HepG2 (cell line): ENCODE measurements at regions not wholly inside any gene's neighbourhood (a gene's known extent, or its start where the extent isn't known, plus 50 kb on each side); places are given as distances from the start of the nearest gene placed in this dataset.

Experiments
- ATAC-seq: fragments of 200-7000 bp; cut with Tn5 transposase; 3 replicates; pipeline ENCODE4 v1.9.1; 2020; ENCODE audit warnings: mild to moderate bottlenecking, moderate library complexity
- BruUV-seq: library from RNA; stranded (reverse); fragments of 400-500 nt; replicated peaks from 2 replicates; lab custom pipeline; 2021; lab: Mats Ljungman, UMichigan
- CTCF ChIA-PET: fragments of 300-600 bp; formaldehyde crosslinking; extraction: SDS; loops from one replicate; lab custom pipeline; 2021; ENCODE audit warnings: low total read pairs, inconsistent platforms, low intra/inter-chr PET ratio; lab: Yijun Ruan, JAX
- POLR2A ChIA-PET: fragments of 350-600 bp; sonication (Branson Sonifier 250); formaldehyde crosslinking; loops from one replicate; lab custom pipeline; 2020; ENCODE audit warnings: antibody characterized with exemption, inconsistent platforms; lab: Yijun Ruan, JAX
- DNase-seq: peaks from one replicate; pipeline ENCODE4 v3.0.0-alpha.2; 2015; ENCODE audit warnings: low spot score
- FAIRE-seq: peaks from 3 replicates; lab custom pipeline; 2011; peaks lifted over from hg19 to GRCh38; lab: Jason Lieb, UNC
- H2AFZ ChIP-seq: one replicate; pipeline ENCODE4 v1.6.1; 2011; ENCODE audit warnings: low read length, inconsistent platforms
- H3K27ac ChIP-seq: fragments of 300-600 bp; 3 replicates; pipeline ENCODE4 v1.8.0; 2011; ENCODE audit warnings: mixed run types, mild to moderate bottlenecking, mixed read lengths, low read length, inconsistent platforms; ENCODE audit not compliant: insufficient read depth; ENCODE audit errors: extremely low read length
- H3K27me3 ChIP-seq, 2 experiments: fragments of 200-600 bp in 1 of 2; 2 replicates in 1 of 2; 3 replicates in 1 of 2; pipeline versions ENCODE4 v1.6.0 to v1.8.0; 2011; ENCODE audit warnings: low read length in 2 of 2, mild to moderate bottlenecking in 2 of 2, moderate library complexity in 2 of 2, inconsistent platforms in 1 of 2; ENCODE audit not compliant: insufficient read depth in 2 of 2, control insufficient read depth in 1 of 2
- H3K36me3 ChIP-seq, 2 experiments: fragments of 200-600 bp in 1 of 2; replicated peaks in 1 of 2; 2 replicates in 1 of 2; 3 replicates in 1 of 2; pipeline versions ENCODE4 v1.5.1 to v1.8.0; 2011; ENCODE audit warnings: low read length in 2 of 2, inconsistent platforms in 1 of 2; ENCODE audit not compliant: insufficient read depth in 2 of 2, control insufficient read depth in 1 of 2
- H3K4me1 ChIP-seq: 2 replicates; pipeline ENCODE4 v1.5.1; 2012; ENCODE audit warnings: low read length, inconsistent platforms; ENCODE audit not compliant: insufficient read depth
- H3K4me2 ChIP-seq: 2 replicates; pipeline ENCODE4 v1.6.0; 2011; ENCODE audit warnings: low read depth, low read length, inconsistent platforms
- H3K4me3 ChIP-seq, 3 experiments: fragments of 200-600 bp in 1 of 3; sonication (generic), shearing (Covaris generic) in 1 of 3; replicated peaks in 1 of 3; 2 replicates each; pipeline ENCODE4 v1.5.1; 2011 to 2016; ENCODE audit warnings: low read length in 3 of 3, inconsistent platforms in 2 of 3, low read depth in 2 of 3, mild to moderate bottlenecking in 2 of 3, control low read depth in 1 of 3, mixed read lengths in 1 of 3; ENCODE audit not compliant: insufficient read depth in 1 of 3
- H3K79me2 ChIP-seq: one replicate; pipeline ENCODE4 v1.6.1; 2011; ENCODE audit warnings: low read length, inconsistent platforms; ENCODE audit not compliant: insufficient read depth
- H3K9ac ChIP-seq: 2 replicates; pipeline ENCODE4 v1.6.0; 2011; ENCODE audit warnings: mild to moderate bottlenecking, low read depth, low read length, inconsistent platforms; ENCODE audit not compliant: insufficient read depth
- H3K9me3 ChIP-seq: 2 replicates; pipeline ENCODE4 v1.5.1; 2012; ENCODE audit warnings: mild to moderate bottlenecking, low read length
- H4K20me1 ChIP-seq: 2 replicates; pipeline ENCODE4 v1.6.0; 2011; ENCODE audit warnings: inconsistent platforms, mild to moderate bottlenecking, low read length, moderate library complexity; ENCODE audit not compliant: insufficient read depth
- BCLAF1 ChIP-seq: fragments of 450-650 bp; IDR thresholded peaks from 2 replicates; pipeline ENCODE4 v1.6.1; 2017; ENCODE audit warnings: mild to moderate bottlenecking
- FOSL2 ChIP-seq: sonication (generic); formaldehyde crosslinking; IDR thresholded peaks from 2 replicates; pipeline ENCODE4 v1.4.0; 2020; ENCODE audit warnings: missing genetic modification reagents
- HDAC6 ChIP-seq: fragments of 200-600 bp; sonication (generic); IDR thresholded peaks from 2 replicates; pipeline ENCODE4 v1.7.0; 2017; ENCODE audit warnings: mild to moderate bottlenecking, antibody characterized with exemption, low read length, low read depth
- NFYB ChIP-seq: sonication (generic); formaldehyde crosslinking; IDR thresholded peaks from 2 replicates; pipeline ENCODE4 v1.4.0; 2020; ENCODE audit warnings: missing genetic modification reagents
- POGK ChIP-seq: sonication (generic); formaldehyde crosslinking; conservative IDR thresholded peaks from 2 replicates; pipeline ENCODE4 v1.8.0; 2022; ENCODE audit warnings: mild to moderate bottlenecking, moderate library complexity, missing genetic modification reagents
- RELA ChIP-seq: sonication (generic); formaldehyde crosslinking; IDR thresholded peaks from 2 replicates; pipeline ENCODE4 v1.4.0; 2020; ENCODE audit warnings: missing genetic modification reagents
- SMC3 ChIP-seq: IDR thresholded peaks from 2 replicates; pipeline ENCODE4 v1.6.1; 2011; ENCODE audit warnings: low read length, improper control_type of control experiment
- TCF12 ChIP-seq, 2 experiments: fragments of 450-650 bp in 1 of 2; sonication (generic) in 1 of 2; formaldehyde crosslinking in 1 of 2; IDR thresholded peaks; 2 replicates each; pipeline versions ENCODE4 v1.6.1 to v1.8.0; 2017 to 2022; ENCODE audit warnings: antibody characterized with exemption in 1 of 2, mild to moderate bottlenecking in 1 of 2, missing genetic modification reagents in 1 of 2, moderate library complexity in 1 of 2
- ZFP91 ChIP-seq: sonication (generic); formaldehyde crosslinking; IDR thresholded peaks from 2 replicates; pipeline ENCODE4 v1.9.0; 2022; ENCODE audit warnings: missing genetic modification reagents, mild to moderate bottlenecking, borderline replicate concordance
- ZNF546 ChIP-seq: sonication (generic); formaldehyde crosslinking; conservative IDR thresholded peaks from 2 replicates; pipeline ENCODE4 v1.8.1; 2023; ENCODE audit warnings: mild to moderate bottlenecking, missing genetic modification reagents
- ZNF549 ChIP-seq: sonication (generic); formaldehyde crosslinking; IDR thresholded peaks from 2 replicates; pipeline ENCODE4 v1.5.0; 2020; ENCODE audit warnings: missing genetic modification reagents
- ZNF7 ChIP-seq: IDR thresholded peaks from 2 replicates; pipeline ENCODE4 v1.6.1; 2016; ENCODE audit warnings: missing biosample characterization, missing genetic modification reagents
- ZNF75D ChIP-seq: sonication (generic); formaldehyde crosslinking; IDR thresholded peaks from 2 replicates; pipeline ENCODE4 v1.8.1; 2023; ENCODE audit warnings: missing genetic modification reagents, mild to moderate bottlenecking, borderline replicate concordance
- ZSCAN12 ChIP-seq: sonication (generic); formaldehyde crosslinking; IDR thresholded peaks from 2 replicates; pipeline ENCODE4 v1.9.0; 2021; ENCODE audit warnings: mild to moderate bottlenecking, missing genetic modification reagents
- WGBS: methylation state at CpG from one replicate; pipeline ENCODE4 v1.1.6; 2017; ENCODE audit warnings: low lambda C conversion rate; 5-methylcytosine and 5-hydroxymethylcytosine counted together
- in situ Hi-C: cut with HindIII; loops from 2 replicates; pipeline ENCODE4 v1.10.0; 2017; ENCODE audit warnings: low pct_unique_long_range_greater_than_20kb; ENCODE audit not compliant: extremely low pct_ligation_motif_present
- intact Hi-C: fragments of 100-400 bp; cut with micrococcal nuclease; formaldehyde crosslinking; loops from one replicate; pipeline ENCODE4 v1.10.0; 2022; ENCODE audit not compliant: unreplicated experiment
- TF ChIP-seq, protein P1 (sequence below): sonication (generic); formaldehyde crosslinking; IDR thresholded peaks from 2 replicates; pipeline ENCODE4 v1.4.0; 2020; ENCODE audit warnings: missing genetic modification reagents

DNA sequence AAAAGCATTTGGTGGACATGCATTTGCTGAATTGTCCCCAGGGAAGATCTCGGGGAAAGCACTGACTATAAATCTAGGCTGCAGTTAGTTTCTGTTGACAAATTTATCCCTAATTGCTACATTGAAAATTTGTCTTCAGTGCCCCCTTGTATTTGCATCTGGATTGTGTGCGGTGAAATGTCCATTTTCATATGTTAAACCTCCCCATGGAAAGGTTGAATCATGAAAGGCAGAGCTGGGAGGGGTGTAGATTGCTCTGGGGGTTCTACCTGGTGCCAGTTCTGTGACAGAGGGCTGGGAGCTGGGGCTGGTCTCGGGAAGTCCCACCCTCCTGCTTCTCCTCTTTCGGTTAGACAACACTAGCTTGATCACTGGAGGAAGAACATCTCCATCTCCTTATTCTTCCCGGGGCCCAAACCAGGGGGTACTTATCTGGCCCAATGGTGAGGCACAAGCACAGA lies 101.9 kb downstream of the GADD45G start:
- ATAC-seq (no peak), FAIRE-seq (no peak), DNase-seq (no peak)
- Histone ChIP-seq H2AFZ (no peak overlapping the region), H3K27me3 (no peaks in the 10 kb centered on the region), H3K9me3 (no peaks in the 10 kb centered on the region), H3K79me2 (no peaks in the 10 kb centered on the region), H3K9ac (no peak overlapping the region), H4K20me1 (no peaks in the 10 kb centered on the region), H3K4me2 (no peak overlapping the region), H3K4me3 (no peak overlapping the region), H3K36me3 (no peaks in the 10 kb centered on the region), H3K4me1 (no peaks in the 10 kb centered on the region), H3K27ac (no peak overlapping the region)
- WGBS: 29% methylated on average over 5 of the region's 5 CpGs
- POLR2A ChIA-PET: no interaction called here
- CTCF ChIA-PET: no interaction called here
- in situ Hi-C loops: no loop called here
- intact Hi-C loops: no loop called here
- BruUV-seq: no TSS peak
- TF ChIP-seq NFYB (CRISPR knock-in tag): no peak
- TF ChIP-seq, protein P1, sequence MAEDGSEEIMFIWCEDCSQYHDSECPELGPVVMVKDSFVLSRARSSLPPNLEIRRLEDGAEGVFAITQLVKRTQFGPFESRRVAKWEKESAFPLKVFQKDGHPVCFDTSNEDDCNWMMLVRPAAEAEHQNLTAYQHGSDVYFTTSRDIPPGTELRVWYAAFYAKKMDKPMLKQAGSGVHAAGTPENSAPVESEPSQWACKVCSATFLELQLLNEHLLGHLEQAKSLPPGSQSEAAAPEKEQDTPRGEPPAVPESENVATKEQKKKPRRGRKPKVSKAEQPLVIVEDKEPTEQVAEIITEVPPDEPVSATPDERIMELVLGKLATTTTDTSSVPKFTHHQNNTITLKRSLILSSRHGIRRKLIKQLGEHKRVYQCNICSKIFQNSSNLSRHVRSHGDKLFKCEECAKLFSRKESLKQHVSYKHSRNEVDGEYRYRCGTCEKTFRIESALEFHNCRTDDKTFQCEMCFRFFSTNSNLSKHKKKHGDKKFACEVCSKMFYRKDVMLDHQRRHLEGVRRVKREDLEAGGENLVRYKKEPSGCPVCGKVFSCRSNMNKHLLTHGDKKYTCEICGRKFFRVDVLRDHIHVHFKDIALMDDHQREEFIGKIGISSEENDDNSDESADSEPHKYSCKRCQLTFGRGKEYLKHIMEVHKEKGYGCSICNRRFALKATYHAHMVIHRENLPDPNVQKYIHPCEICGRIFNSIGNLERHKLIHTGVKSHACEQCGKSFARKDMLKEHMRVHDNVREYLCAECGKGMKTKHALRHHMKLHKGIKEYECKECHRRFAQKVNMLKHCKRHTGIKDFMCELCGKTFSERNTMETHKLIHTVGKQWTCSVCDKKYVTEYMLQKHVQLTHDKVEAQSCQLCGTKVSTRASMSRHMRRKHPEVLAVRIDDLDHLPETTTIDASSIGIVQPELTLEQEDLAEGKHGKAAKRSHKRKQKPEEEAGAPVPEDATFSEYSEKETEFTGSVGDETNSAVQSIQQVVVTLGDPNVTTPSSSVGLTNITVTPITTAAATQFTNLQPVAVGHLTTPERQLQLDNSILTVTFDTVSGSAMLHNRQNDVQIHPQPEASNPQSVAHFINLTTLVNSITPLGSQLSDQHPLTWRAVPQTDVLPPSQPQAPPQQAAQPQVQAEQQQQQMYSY (CRISPR knock-in tag): no peak
- TF ChIP-seq ZNF75D: no peak
- no peak for TF ChIP-seq POGK (CRISPR knock-in tag)
- TF ChIP-seq ZSCAN12 (CRISPR knock-in tag): no peak
- no peak for TF ChIP-seq ZNF7 (CRISPR knock-in tag)
- no peak for TF ChIP-seq SMC3
- TF ChIP-seq HDAC6: no peak
- no peak for TF ChIP-seq BCLAF1
- no peak for TF ChIP-seq ZNF549 (CRISPR knock-in tag)
- no peak for TF ChIP-seq TCF12 (IDR thresholded peaks at IDR 0.05)
- TF ChIP-seq TCF12 (CRISPR knock-in tag; IDR thresholded peaks at IDR 0.05): no peak
- TF ChIP-seq RELA (CRISPR knock-in tag): no peak
- TF ChIP-seq FOSL2 (CRISPR knock-in tag): no peak
- no peak for TF ChIP-seq ZNF546 (CRISPR knock-in tag)
- no peak for TF ChIP-seq ZFP91 (CRISPR knock-in tag)
